OCI-LY1 (cell line): ENCODE measurements at regions not wholly inside any gene's neighbourhood (a gene's known extent, or its start where the extent isn't known, plus 50 kb on each side); places are given as distances from the start of the nearest gene placed in this dataset.

ENCODE experiments used
- EZH2 ChIP-seq: fragments of 200-600 bp; sonication (generic), shearing (Covaris generic); IDR thresholded peaks from 2 replicates; pipeline ENCODE4 v1.8.0; 2017; ENCODE audit warnings: borderline replicate concordance, mixed run types, mild to moderate bottlenecking, antibody characterized with exemption, low read length, moderate library complexity, mixed read lengths
- TF ChIP-seq, protein P1 (sequence below): fragments of 200-600 bp; sonication (generic), shearing (Covaris generic); IDR thresholded peaks from 2 replicates; pipeline ENCODE4 v1.5.1; 2017; ENCODE audit warnings: mild to moderate bottlenecking, antibody characterized with exemption, low read length, moderate library complexity, mixed read lengths

GRCh38 chr14:55881577-55882241, 236.5 kb upstream of the PELI2 start:
- TF ChIP-seq, protein P1, sequence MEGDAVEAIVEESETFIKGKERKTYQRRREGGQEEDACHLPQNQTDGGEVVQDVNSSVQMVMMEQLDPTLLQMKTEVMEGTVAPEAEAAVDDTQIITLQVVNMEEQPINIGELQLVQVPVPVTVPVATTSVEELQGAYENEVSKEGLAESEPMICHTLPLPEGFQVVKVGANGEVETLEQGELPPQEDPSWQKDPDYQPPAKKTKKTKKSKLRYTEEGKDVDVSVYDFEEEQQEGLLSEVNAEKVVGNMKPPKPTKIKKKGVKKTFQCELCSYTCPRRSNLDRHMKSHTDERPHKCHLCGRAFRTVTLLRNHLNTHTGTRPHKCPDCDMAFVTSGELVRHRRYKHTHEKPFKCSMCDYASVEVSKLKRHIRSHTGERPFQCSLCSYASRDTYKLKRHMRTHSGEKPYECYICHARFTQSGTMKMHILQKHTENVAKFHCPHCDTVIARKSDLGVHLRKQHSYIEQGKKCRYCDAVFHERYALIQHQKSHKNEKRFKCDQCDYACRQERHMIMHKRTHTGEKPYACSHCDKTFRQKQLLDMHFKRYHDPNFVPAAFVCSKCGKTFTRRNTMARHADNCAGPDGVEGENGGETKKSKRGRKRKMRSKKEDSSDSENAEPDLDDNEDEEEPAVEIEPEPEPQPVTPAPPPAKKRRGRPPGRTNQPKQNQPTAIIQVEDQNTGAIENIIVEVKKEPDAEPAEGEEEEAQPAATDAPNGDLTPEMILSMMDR, result no peak
- no peak for TF ChIP-seq EZH2
